Lower leg skin (tissue), 4 donors: ENCODE measurements at regions not wholly inside any gene's neighbourhood (a gene's known extent, or its start where the extent isn't known, plus 50 kb on each side); places are given as distances from the start of the nearest gene placed in this dataset.
A peak's percentile ranks its signal among the peaks of the same experiment; 100 is the strongest.

ENCODE experiments used
- DNase-seq, 2 donors: peaks; one replicate each; pipeline ENCODE4 v3.0.0-alpha.2; 2019; ENCODE audit warnings: low spot score in 2 of 2
- H3K4me3 ChIP-seq: fragments of 200-600 bp; sonication (generic); 2 replicates; pipeline ENCODE4 v1.5.1; 2017; ENCODE audit warnings: mild to moderate bottlenecking, low read depth; ENCODE audit not compliant: poor library complexity, severe bottlenecking
- CTCF ChIP-seq, 3 donors: fragments of 450-650 bp; IDR thresholded peaks; one replicate each; pipeline ENCODE4 v1.5.1; 2016; ENCODE audit warnings: antibody characterized with exemption in 3 of 3, mild to moderate bottlenecking in 3 of 3, moderate library complexity in 2 of 3
- POLR2A ChIP-seq, 2 donors: fragments of 450-650 bp; IDR thresholded peaks; one replicate each; pipeline ENCODE4 v1.6.1; 2016 to 2017; ENCODE audit warnings: antibody characterized with exemption in 2 of 2, mild to moderate bottlenecking in 1 of 2, moderate library complexity in 1 of 2
- WGBS, 2 donors: methylation state at CpG; one replicate each; pipeline ENCODE4 v1.1.5; 2018; 5-methylcytosine and 5-hydroxymethylcytosine counted together
- intact Hi-C: fragments of 100-400 bp; cut with DNase I; formaldehyde crosslinking; loops from one replicate; pipeline ENCODE4 v1.15.0; 2023; ENCODE audit warnings: low total_unique reads

- H3K4me3 ChIP-seq: no peak overlapping the region
- intact Hi-C loops: no loop called here
- no peak for TF ChIP-seq CTCF (IDR thresholded peaks at IDR 0.05)
- no peak for TF ChIP-seq POLR2A (IDR thresholded peaks at IDR 0.05)
- WGBS, 2 donors: 42 to 49% methylated on average over 8 of the region's 8 CpGs
- DNase-seq: no peak
Measured at GRCh38 chr18:7358989-7359726, 128.3 kb downstream of the LRRC30 start.

GRCh38 chr18:7360606-7361170 lies 129.8 kb downstream of the LRRC30 start:
- no peak for TF ChIP-seq CTCF (IDR thresholded peaks at IDR 0.05)
- TF ChIP-seq POLR2A (IDR thresholded peaks at IDR 0.05): no peak
- 88 to 91% methylated on average over 9 to 15 of the region's 23 CpGs for WGBS, 2 donors
- no peak overlapping the region for H3K4me3 ChIP-seq
- peak in 1 of 2 donors; percentile 52 for DNase-seq
- intact Hi-C loops: no loop called here

GRCh38 chr18:7363338-7363737 lies 132.4 kb downstream of the LRRC30 start:
- TF ChIP-seq CTCF (IDR thresholded peaks at IDR 0.05): no peak
- TF ChIP-seq POLR2A (IDR thresholded peaks at IDR 0.05): no peak
- H3K4me3 ChIP-seq: no peak overlapping the region
- intact Hi-C loops: no loop called here
- WGBS, 2 donors: 47 to 48% methylated on average over 5 of the region's 5 CpGs
- DNase-seq: peak in 1 of 2 donors; percentile 13

GRCh38 chr18:7366597-7366996 lies 135.7 kb downstream of the LRRC30 start:
- WGBS, 2 donors: 84 to 89% methylated on average over 7 of the region's 7 CpGs
- no peak for TF ChIP-seq POLR2A (IDR thresholded peaks at IDR 0.05)
- no peak for TF ChIP-seq CTCF (IDR thresholded peaks at IDR 0.05)
- intact Hi-C loops: no loop called here
- H3K4me3 ChIP-seq: no peak overlapping the region
- DNase-seq: peak in 1 of 2 donors; percentile 82

- no peak overlapping the region for H3K4me3 ChIP-seq
- 61 to 73% methylated on average over 7 of the region's 7 CpGs for WGBS, 2 donors
- TF ChIP-seq CTCF (IDR thresholded peaks at IDR 0.05) (no peak), POLR2A (IDR thresholded peaks at IDR 0.05) (no peak)
- peak in 1 of 2 donors; percentile 72 for DNase-seq
- intact Hi-C loops: no loop called here
Measured at GRCh38 chr18:7367336-7367735, 136.4 kb downstream of the LRRC30 start.
